IPS-NIHi7 (cell line): ENCODE measurements at regions not wholly inside any gene's neighbourhood (a gene's known extent, or its start where the extent isn't known, plus 50 kb on each side); places are given as distances from the start of the nearest gene placed in this dataset.
"Not testable (repeated sequence)": the region's sequence is repeated elsewhere in the genome, so short reads cannot be mapped to it uniquely, and the experiment has no call there.

ENCODE experiments used
- DNase-seq: peaks from one replicate; pipeline ENCODE4 v3.0.0; 2012; ENCODE audit warnings: mixed read lengths; ENCODE audit errors: extremely low spot score

GRCh38 chr1:238913210-238913609 lies 473.2 kb upstream of the CHRM3 start:
- no peak for DNase-seq

- DNase-seq, result no peak
These were observed 474.2 kb upstream of the CHRM3 start for GRCh38 chr1:238912148-238912547.

- not testable (repeated sequence) for DNase-seq
These were observed 483.6 kb upstream of the CHRM3 start for GRCh38 chr1:238902752-238903151.

- DNase-seq, result no peak
These were observed 486.0 kb upstream of the CHRM3 start for GRCh38 chr1:238900334-238900865.

GRCh38 chr1:238898856-238899255 lies 487.5 kb upstream of the CHRM3 start:
- no peak for DNase-seq

- DNase-seq, result no peak
These were observed 490.5 kb upstream of the CHRM3 start for GRCh38 chr1:238895911-238896310.

GRCh38 chr1:238892612-238893011 lies 493.8 kb upstream of the CHRM3 start:
- DNase-seq, result no peak

- DNase-seq, result no peak
These were observed 524.9 kb upstream of the CHRM3 start for GRCh38 chr1:238861342-238862066.

- no peak for DNase-seq
These were observed 552.4 kb upstream of the CHRM3 start for GRCh38 chr1:238833919-238834318.

GRCh38 chr1:238832106-238832505 lies 554.3 kb upstream of the CHRM3 start:
- DNase-seq, result no peak

GRCh38 chr1:238830036-238830611 lies 556.2 kb upstream of the CHRM3 start:
- DNase-seq, result no peak

- DNase-seq, result no peak
These were observed 559.5 kb upstream of the CHRM3 start for GRCh38 chr1:238826891-238827290.

- no peak for DNase-seq
These were observed 563.0 kb upstream of the CHRM3 start for GRCh38 chr1:238823416-238823815.

- no peak for DNase-seq
These were observed 575.0 kb upstream of the CHRM3 start for GRCh38 chr1:238811211-238811879.

GRCh38 chr1:238790882-238791281 lies 595.5 kb upstream of the CHRM3 start:
- DNase-seq, result no peak

- peak; percentile 46 for DNase-seq
These were observed 596.3 kb upstream of the CHRM3 start for GRCh38 chr1:238789916-238790667.

- DNase-seq, result no peak
These were observed 598.9 kb upstream of the CHRM3 start for GRCh38 chr1:238787471-238787870.

GRCh38 chr1:238783633-238784032 lies 602.7 kb upstream of the CHRM3 start:
- no peak for DNase-seq

- DNase-seq, result no peak
These were observed 606.7 kb upstream of the CHRM3 start for GRCh38 chr1:238779716-238780115.

GRCh38 chr1:238778113-238778512 lies 608.3 kb upstream of the CHRM3 start:
- no peak for DNase-seq

GRCh38 chr1:238777551-238777950 lies 608.8 kb upstream of the CHRM3 start:
- no peak for DNase-seq

GRCh38 chr1:238776126-238776525 lies 610.2 kb upstream of the CHRM3 start:
- no peak for DNase-seq
